ENCODE measurements at regions not wholly inside any gene's neighbourhood (a gene's known extent, or its start where the extent isn't known, plus 50 kb on each side); places are given as distances from the start of the nearest gene placed in this dataset.
"Not testable (repeated sequence)": the region's sequence is repeated elsewhere in the genome, so short reads cannot be mapped to it uniquely, and the experiment has no call there.

- DNase-seq = no peak
Measured at GRCh38 chr2:194327196-194327888, 1329.7 kb upstream of the SLC39A10 start.

- no peak for DNase-seq
Measured at GRCh38 chr2:194323740-194324139, 1333.3 kb upstream of the SLC39A10 start.

- no peak for DNase-seq
Measured at GRCh38 chr2:194320520-194320919, 1336.5 kb upstream of the SLC39A10 start.

- DNase-seq = no peak
Measured at GRCh38 chr2:194319222-194319992, 1337.6 kb upstream of the SLC39A10 start.

- no peak for DNase-seq
Measured at GRCh38 chr2:194314042-194314441, 1343.0 kb upstream of the SLC39A10 start.

- DNase-seq = no peak
Measured at GRCh38 chr2:194304191-194304590, 1352.8 kb upstream of the SLC39A10 start.

- DNase-seq = no peak
Measured at GRCh38 chr2:194301946-194302345, 1355.1 kb upstream of the SLC39A10 start.

GRCh38 chr2:194294156-194294555, 1362.9 kb upstream of the SLC39A10 start:
- DNase-seq = no peak

GRCh38 chr2:194291104-194291503, 1365.9 kb upstream of the SLC39A10 start:
- no peak for DNase-seq

- DNase-seq = no peak
Measured at GRCh38 chr2:194289712-194290346, 1367.2 kb upstream of the SLC39A10 start.

GRCh38 chr2:194276667-194277066, 1380.4 kb upstream of the SLC39A10 start:
- not testable (repeated sequence) for DNase-seq

- DNase-seq = no peak
Measured at GRCh38 chr2:194271293-194271961, 1385.6 kb upstream of the SLC39A10 start.

GRCh38 chr2:194270648-194271047, 1386.4 kb upstream of the SLC39A10 start:
- DNase-seq = no peak

GRCh38 chr2:194264586-194264985, 1392.4 kb upstream of the SLC39A10 start:
- DNase-seq = no peak

GRCh38 chr2:194260185-194260584, 1396.8 kb upstream of the SLC39A10 start:
- no peak for DNase-seq

- DNase-seq = no peak
Measured at GRCh38 chr2:194257095-194257494, 1399.9 kb upstream of the SLC39A10 start.

- no peak for DNase-seq
Measured at GRCh38 chr2:194253528-194254259, 1403.3 kb upstream of the SLC39A10 start.

- DNase-seq = no peak
Measured at GRCh38 chr2:194252127-194252526, 1404.9 kb upstream of the SLC39A10 start.

- DNase-seq = no peak
Measured at GRCh38 chr2:194232600-194232999, 1424.4 kb upstream of the SLC39A10 start.

- DNase-seq = no peak
Measured at GRCh38 chr2:194223218-194223617, 1433.8 kb upstream of the SLC39A10 start.

- no peak for DNase-seq
Measured at GRCh38 chr2:194214192-194214591, 1442.8 kb upstream of the SLC39A10 start.

GRCh38 chr2:194205568-194206227, 1451.3 kb upstream of the SLC39A10 start:
- no peak for DNase-seq

Measured in activated CD4-positive, alpha-beta T cell treated with anti-CD3 and anti-CD28 coated beads for 1 hour (primary cell).